MCF 10A (cell line): ENCODE measurements at regions not wholly inside any gene's neighbourhood (a gene's known extent, or its start where the extent isn't known, plus 50 kb on each side); places are given as distances from the start of the nearest gene placed in this dataset.

ENCODE experiments used
- BruUV-seq: library from RNA; stranded (reverse); fragments of 400-500 nt; replicated peaks from 2 replicates; lab custom pipeline; 2021; lab: Mats Ljungman, UMichigan
- CTCF ChIA-PET: fragments of 300-600 bp; sonication (Branson Sonifier 250); formaldehyde crosslinking; extraction: SDS; loops from one replicate; lab custom pipeline; 2021; ENCODE audit warnings: antibody characterized with exemption, inconsistent platforms; lab: Yijun Ruan, JAX
- POLR2A ChIA-PET: fragments of 300-600, 350-650 bp; sonication (Branson Sonifier 250); formaldehyde crosslinking; extraction: SDS; loops from one replicate; lab custom pipeline; 2020; ENCODE audit warnings: antibody characterized with exemption, inconsistent platforms; lab: Yijun Ruan, JAX
- DNase-seq: peaks from one replicate; pipeline ENCODE4 v3.0.0-alpha.2; 2018; ENCODE audit not compliant: unreplicated experiment
- H3K27ac Mint-ChIP-seq: one replicate; pipeline ENCODE4 v1.8.0; 2022; ENCODE audit warnings: mild to moderate bottlenecking, low read depth, mixed read lengths; ENCODE audit not compliant: unreplicated experiment
- H3K27me3 Mint-ChIP-seq: one replicate; pipeline ENCODE4 v1.8.0; 2022; ENCODE audit warnings: mixed read lengths; ENCODE audit not compliant: insufficient read depth, unreplicated experiment
- H3K36me3 Mint-ChIP-seq: one replicate; pipeline ENCODE4 v1.8.0; 2022; ENCODE audit warnings: mild to moderate bottlenecking, moderate library complexity, mixed read lengths; ENCODE audit not compliant: insufficient read depth, unreplicated experiment
- H3K4me1 Mint-ChIP-seq: one replicate; pipeline ENCODE4 v1.8.0; 2022; ENCODE audit warnings: mixed read lengths; ENCODE audit not compliant: insufficient read depth, unreplicated experiment
- H3K4me3 Mint-ChIP-seq: one replicate; pipeline ENCODE4 v1.8.0; 2022; ENCODE audit warnings: mild to moderate bottlenecking, moderate library complexity, mixed read lengths; ENCODE audit not compliant: unreplicated experiment
- H3K9me3 Mint-ChIP-seq: one replicate; pipeline ENCODE4 v1.8.0; 2022; ENCODE audit warnings: mixed read lengths; ENCODE audit not compliant: unreplicated experiment
- CTCF ChIP-seq: fragments of 200-600 bp; IDR thresholded peaks from one replicate; pipeline ENCODE4 v1.8.0; 2022; ENCODE audit warnings: antibody characterized with exemption, mild to moderate bottlenecking; ENCODE audit not compliant: unreplicated experiment
- intact Hi-C: fragments of 100-400 bp; cut with micrococcal nuclease; formaldehyde crosslinking; loops from 2 replicates; pipeline ENCODE4 v1.14.1; 2022

- intact Hi-C loops: no loop called here
- H3K36me3 Mint-ChIP-seq: no peaks in the 10 kb centered on the region
- no peaks in the 10 kb centered on the region for H3K9me3 Mint-ChIP-seq
- BruUV-seq: no TSS peak
- TF ChIP-seq CTCF: no peak
- ChIA-PET CTCF (no interaction called here), POLR2A (no interaction called here)
- no peak overlapping the region for H3K4me3 Mint-ChIP-seq
- no peak for DNase-seq
- H3K4me1 Mint-ChIP-seq: no peaks in the 10 kb centered on the region
- peaks cover 90% of the 10 kb centered on the region for H3K27me3 Mint-ChIP-seq
- no peak overlapping the region for H3K27ac Mint-ChIP-seq
Observed at GRCh38 chr20:5374171-5374570, 57.4 kb upstream of the PROKR2 start.

GRCh38 chr20:5372371-5372770 is 55.6 kb upstream of the PROKR2 start:
- no peaks in the 10 kb centered on the region for H3K4me1 Mint-ChIP-seq
- ChIA-PET POLR2A (interaction anchor here (0.5 kb wide), 1 partner anchor 102 kb away, joined by 3 read pairs; no protein-coding TSS in a partner anchor), CTCF (interaction anchor here (0.6 to 1.2 kb wide), 2 partner anchors 36 to 76 kb away, joined by 3 to 5 read pairs; no protein-coding TSS in a partner anchor)
- no TSS peak for BruUV-seq
- no peak overlapping the region for H3K4me3 Mint-ChIP-seq
- DNase-seq: no peak
- peaks cover 73% of the 10 kb centered on the region for H3K27me3 Mint-ChIP-seq
- no peaks in the 10 kb centered on the region for H3K9me3 Mint-ChIP-seq
- no peaks in the 10 kb centered on the region for H3K36me3 Mint-ChIP-seq
- intact Hi-C loops: no loop called here
- no peak for TF ChIP-seq CTCF
- H3K27ac Mint-ChIP-seq: no peak overlapping the region

- Mint-ChIP-seq H3K36me3 (no peaks in the 10 kb centered on the region), H3K4me1 (no peaks in the 10 kb centered on the region), H3K27ac (no peak overlapping the region), H3K27me3 (peaks cover 57% of the 10 kb centered on the region), H3K9me3 (peaks cover 10% of the 10 kb centered on the region), H3K4me3 (no peak overlapping the region)
- no TSS peak for BruUV-seq
- ChIA-PET CTCF (no interaction called here), POLR2A (no interaction called here)
- no peak for TF ChIP-seq CTCF
- no peak for DNase-seq
- intact Hi-C loops: no loop called here
Observed at GRCh38 chr20:5369629-5370028, 52.9 kb upstream of the PROKR2 start.
